AG04449 (cell line): ENCODE measurements at regions not wholly inside any gene's neighbourhood (a gene's known extent, or its start where the extent isn't known, plus 50 kb on each side); places are given as distances from the start of the nearest gene placed in this dataset.

ENCODE experiments used
- CTCF ChIA-PET: fragments of 350-600 bp; formaldehyde crosslinking; extraction: SDS; loops from one replicate; lab custom pipeline; 2021; ENCODE audit warnings: antibody characterized with exemption; lab: Yijun Ruan, JAX
- POLR2A ChIA-PET: fragments of 400-600, 350-600 bp; formaldehyde crosslinking; extraction: SDS; loops from one replicate; lab custom pipeline; 2020; ENCODE audit warnings: antibody characterized with exemption, inconsistent platforms; lab: Yijun Ruan, JAX
- DNase-seq: peaks from one replicate; pipeline ENCODE4 v3.0.0-alpha.2; 2010; ENCODE audit warnings: low read depth, low spot score
- H3K4me3 ChIP-seq: 2 replicates; pipeline ENCODE4 v1.5.1; 2011; ENCODE audit warnings: low read depth, mild to moderate bottlenecking, control low read depth, low read length
- TF ChIP-seq, protein P1 (sequence below): IDR thresholded peaks from one replicate; pipeline ENCODE4 v1.5.1; 2011; ENCODE audit warnings: mild to moderate bottlenecking, moderate library complexity, low read length, control low read depth, inconsistent platforms; ENCODE audit not compliant: insufficient read depth; ENCODE audit errors: missing control alignments

DNA sequence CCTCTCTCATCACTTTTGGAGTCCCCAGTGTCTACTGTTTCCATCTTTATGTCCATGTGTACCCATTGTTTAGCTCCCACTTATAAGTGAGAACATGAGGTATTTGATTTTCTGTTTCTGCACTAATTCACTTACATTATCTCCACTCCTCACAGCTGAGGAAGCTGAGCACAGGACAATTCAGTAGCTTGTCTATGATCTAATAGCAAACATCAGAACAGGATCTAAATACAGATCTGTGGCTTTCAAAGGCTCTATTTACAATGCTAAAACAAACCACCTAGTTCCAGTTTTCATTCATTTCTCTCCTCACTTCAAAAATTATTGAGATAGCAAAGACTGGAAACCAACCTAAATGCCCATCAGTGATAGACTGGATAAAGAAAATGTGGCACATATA, 52.0 kb upstream of the DDX18 start:
- ChIA-PET POLR2A (no interaction called here), CTCF (no interaction called here)
- no peak for DNase-seq
- TF ChIP-seq, protein P1, sequence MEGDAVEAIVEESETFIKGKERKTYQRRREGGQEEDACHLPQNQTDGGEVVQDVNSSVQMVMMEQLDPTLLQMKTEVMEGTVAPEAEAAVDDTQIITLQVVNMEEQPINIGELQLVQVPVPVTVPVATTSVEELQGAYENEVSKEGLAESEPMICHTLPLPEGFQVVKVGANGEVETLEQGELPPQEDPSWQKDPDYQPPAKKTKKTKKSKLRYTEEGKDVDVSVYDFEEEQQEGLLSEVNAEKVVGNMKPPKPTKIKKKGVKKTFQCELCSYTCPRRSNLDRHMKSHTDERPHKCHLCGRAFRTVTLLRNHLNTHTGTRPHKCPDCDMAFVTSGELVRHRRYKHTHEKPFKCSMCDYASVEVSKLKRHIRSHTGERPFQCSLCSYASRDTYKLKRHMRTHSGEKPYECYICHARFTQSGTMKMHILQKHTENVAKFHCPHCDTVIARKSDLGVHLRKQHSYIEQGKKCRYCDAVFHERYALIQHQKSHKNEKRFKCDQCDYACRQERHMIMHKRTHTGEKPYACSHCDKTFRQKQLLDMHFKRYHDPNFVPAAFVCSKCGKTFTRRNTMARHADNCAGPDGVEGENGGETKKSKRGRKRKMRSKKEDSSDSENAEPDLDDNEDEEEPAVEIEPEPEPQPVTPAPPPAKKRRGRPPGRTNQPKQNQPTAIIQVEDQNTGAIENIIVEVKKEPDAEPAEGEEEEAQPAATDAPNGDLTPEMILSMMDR: no peak
- H3K4me3 ChIP-seq: no peak overlapping the region

DNA sequence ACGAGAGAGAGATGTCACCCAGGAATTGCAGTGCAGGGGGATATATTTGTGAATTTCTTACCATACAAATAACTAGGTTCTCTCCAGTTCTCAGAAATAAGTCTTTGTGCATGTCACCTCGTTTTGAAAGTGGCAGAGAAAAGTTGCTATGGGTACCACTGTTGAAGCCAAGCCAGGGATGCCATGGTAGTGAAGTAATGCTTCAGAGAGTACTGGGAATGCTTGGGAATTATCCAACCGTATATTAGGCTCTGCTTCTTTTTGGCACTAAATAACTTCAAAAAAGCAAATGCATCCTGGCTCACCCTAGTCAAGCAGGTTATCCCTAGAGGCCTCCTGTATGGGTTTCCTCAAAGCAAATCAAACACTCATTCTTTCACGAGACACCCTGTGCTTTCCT, 50.7 kb upstream of the DDX18 start:
- TF ChIP-seq, protein P1: no peak
- DNase-seq: no peak
- POLR2A ChIA-PET: no interaction called here
- CTCF ChIA-PET: interaction anchor here (1.8 kb wide), 1 partner anchor 23 kb away, joined by 5 read pairs; no protein-coding TSS in a partner anchor
- no peak overlapping the region for H3K4me3 ChIP-seq
